ENCODE measurements at regions not wholly inside any gene's neighbourhood (a gene's known extent, or its start where the extent isn't known, plus 50 kb on each side); places are given as distances from the start of the nearest gene placed in this dataset.

DNA sequence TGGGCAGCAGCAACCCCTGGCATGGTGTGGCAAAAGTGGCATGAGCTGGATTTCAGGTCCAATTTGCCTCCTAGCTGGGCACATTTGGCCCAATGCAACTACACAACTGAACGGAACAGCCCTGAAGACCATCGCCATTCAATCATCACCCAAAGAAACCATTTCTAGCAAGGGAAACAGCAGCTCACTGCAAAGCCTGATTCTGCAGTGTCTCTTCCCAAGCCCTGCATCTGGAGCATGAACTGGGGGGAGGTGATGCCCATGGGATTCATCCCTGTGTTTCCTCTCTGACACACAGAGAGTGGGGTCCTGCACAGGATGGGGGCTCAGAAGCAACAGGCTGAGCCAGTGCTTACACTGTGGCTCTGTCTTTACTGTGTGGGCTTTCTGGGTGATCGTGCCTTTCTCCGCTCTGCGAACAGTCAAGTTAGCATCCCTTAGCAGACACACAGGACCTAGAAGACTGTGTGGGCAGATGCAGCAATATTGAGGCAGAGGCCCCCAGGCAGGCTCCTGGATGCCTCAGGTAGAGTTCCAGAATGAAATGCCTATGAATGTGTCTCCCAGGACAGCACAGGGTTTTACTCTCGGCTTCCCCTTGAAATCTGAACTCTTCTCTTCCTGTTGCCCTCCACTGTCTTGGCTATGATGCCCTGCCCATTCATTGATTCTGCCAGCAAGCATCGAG lies 91.1 kb upstream of the ALDH1A3 start:
- intact Hi-C loops (cut with DNase I): no loop called here
- DNase-seq: no peak
- no peak for ATAC-seq (ENCODE audit: poor library complexity)

DNA sequence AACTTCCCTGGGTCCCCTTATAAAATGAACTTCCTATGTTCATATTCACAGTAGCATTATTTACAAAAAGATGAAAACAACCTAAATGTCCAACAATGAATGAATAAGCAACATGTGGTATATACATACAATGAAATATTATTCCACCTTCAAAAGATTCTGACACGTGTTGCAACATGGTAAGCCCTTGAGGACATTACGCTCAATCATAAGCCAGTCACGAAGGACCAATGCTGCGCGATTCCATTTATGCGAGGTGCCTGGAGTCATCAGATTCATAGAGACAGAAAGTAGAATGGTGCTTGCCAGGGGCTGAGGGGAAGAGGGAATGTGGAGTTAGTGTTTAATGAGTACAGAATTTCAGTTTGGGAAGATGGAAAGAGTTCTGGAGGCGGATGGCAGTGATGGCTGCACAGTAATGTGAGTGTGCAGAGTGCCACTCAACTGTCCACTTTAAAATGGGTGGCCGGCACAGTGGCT lies 88.8 kb upstream of the ALDH1A3 start:
- intact Hi-C loops (cut with DNase I): no loop called here
- no peak for ATAC-seq (ENCODE audit: poor library complexity)
- DNase-seq: no peak

DNA sequence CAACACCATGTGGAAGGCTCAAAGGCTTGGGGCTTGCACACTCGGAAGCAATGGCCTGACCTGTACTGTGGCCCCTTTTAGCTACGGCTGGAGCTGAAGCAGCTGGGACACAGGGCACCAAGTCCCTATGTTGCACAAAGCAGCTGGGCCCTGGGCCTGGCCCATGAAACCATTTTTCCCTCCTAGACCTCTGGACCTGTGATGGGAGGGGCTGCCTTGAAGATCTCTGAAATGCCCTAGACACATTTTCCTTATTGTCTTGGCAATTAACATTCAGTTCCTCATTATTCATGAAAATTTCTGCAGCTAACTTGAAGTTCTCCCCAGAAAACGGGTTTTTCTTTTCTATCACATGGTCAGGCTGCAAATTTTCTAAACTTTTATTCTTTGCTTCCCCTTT lies 85.6 kb upstream of the ALDH1A3 start:
- DNase-seq: no peak
- intact Hi-C loops (cut with DNase I): no loop called here
- ATAC-seq (ENCODE audit: poor library complexity): no peak

DNA sequence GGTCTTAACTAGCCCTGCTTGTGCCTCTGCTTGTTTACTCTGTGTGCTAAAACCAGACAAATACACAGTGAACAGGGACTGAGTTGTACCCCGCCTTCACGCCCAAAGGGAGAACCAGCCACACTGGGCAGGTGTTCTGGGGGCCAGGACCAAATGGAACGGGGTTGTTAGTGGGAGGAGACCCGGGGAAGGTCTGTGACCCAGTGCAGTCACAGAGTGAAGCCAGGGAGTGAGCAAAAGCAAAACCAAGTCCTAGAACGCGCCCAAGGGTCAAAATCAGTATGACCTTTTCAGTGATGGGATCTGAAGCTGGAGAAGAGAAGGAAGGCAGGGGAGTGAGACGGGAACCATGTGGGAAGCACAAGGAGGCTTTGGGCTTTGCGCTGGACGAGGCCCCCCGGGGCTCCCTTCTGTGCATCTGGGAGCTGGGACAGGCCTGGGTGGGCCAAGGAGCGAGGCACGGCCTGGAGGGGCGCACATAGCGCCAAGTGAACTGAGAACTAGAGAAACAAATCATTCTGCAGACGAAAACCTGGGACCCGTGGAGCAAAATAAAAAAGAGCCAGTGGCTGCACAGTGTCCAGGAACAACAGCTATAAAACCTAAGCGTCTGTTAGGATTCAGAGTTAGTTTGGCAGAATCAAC lies 78.3 kb upstream of the ALDH1A3 start:
- intact Hi-C loops (cut with DNase I): no loop called here
- no peak for ATAC-seq (ENCODE audit: poor library complexity)
- no peak for DNase-seq

DNA sequence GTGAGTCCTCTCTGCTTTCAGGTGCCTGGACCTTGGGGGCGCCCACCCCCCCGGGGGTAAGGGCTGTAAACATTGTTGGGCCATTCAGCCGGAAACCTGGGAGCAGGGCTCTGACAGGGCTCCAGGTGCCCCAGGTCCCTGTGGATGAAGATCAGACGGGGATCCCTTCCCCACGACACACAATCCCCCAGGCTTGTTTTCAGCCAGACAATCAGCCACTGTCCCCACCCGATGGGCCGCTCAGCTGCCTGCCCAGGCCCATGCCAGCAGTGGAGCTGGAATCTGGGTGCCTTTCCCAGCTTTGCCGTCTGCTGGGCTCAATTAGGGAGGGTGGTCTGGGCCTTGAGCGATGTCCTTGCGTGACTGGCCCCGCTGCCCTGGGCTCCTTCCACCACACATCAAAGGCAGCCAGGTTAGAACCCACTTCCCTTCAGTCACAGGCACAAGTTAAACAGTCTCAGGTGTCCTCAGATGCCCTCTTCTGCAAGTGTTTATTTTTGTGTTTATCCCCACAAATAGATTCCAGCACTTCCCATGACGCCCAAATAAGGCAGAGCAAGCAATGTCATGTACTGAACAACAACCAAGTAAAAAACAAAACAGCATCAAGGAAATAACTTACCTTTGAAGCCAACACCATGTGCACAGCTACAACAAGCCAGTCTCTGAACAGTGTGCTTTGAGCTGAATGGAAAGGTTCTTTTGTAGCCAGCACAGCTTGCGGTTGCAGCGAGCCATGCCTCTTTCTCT lies 77.0 kb upstream of the ALDH1A3 start:
- intact Hi-C loops (cut with DNase I): no loop called here
- no peak for ATAC-seq (ENCODE audit: poor library complexity)
- no peak for DNase-seq

DNA sequence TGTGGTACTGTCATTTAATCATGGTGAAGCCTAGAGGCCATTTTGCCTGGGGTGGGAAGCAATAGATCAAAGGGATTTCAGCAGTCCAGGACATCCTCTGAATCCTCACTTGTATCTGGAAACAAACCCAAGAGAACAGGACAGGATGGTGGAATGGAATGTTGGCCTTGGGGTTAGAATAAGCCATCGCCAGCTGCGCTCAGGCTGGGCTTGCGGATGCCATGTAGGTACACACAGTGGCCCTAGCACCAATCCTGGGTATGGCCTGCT lies 76.5 kb upstream of the ALDH1A3 start:
- DNase-seq (no peak), ATAC-seq (ENCODE audit: poor library complexity) (no peak)
- intact Hi-C loops (cut with DNase I): no loop called here

DNA sequence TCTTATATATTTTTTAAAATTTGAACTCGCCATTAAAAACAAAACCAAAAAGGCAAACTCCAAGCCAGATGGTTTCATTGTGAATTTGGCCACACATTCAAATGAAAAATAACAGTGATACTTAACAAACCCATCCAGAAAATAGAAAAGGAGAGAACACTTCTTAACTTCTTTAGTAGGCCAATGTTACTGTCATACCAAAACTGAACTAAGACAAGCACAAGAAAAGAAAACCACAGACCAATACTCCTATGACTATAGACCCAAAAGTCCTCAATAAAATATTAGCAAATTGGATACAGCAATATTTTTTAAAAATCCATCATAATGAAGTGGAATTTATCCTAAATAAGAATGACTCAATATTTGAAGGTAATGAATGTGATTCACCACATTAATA lies 73.5 kb upstream of the ALDH1A3 start:
- ATAC-seq (ENCODE audit: poor library complexity) (no peak), DNase-seq (no peak)
- intact Hi-C loops (cut with DNase I): no loop called here

DNA sequence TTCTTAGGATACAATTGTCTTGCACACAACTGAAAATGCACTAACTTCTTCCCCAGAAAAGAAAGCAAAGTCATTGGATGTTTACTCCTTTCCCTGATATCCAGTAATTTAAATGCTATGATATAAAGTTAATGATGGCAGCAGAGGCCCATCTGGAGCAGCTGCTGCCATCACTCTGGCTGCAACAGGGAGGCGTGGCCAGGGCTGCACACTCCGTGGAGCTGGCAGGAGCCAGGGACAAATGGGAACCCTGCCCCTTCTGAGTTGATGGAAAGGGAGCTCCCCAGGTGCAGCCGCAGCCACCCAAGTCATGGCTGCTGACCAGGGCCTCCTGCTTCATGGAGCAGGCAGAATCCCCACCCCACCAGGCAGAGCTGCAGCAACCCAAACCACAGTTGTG lies 72.6 kb upstream of the ALDH1A3 start:
- ATAC-seq (ENCODE audit: poor library complexity): no peak
- intact Hi-C loops (cut with DNase I): no loop called here
- DNase-seq: no peak

DNA sequence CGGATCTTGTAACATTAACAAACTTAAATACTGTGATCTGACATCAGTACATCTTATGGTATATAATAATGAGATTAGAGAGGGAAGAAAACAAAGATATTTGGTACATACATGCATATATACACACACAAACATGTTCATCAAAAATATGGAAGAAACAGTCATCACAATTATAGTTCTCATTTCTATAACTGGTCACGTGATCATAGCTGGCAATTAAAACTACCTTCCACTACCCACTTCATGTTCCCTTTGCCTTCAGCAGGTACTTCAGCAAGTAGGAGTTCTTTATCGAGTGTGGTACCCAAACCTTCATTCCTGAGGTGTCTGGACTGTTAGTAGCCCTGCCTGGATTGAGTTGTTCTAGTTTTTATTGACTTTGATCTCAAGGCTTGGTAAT lies 70.9 kb upstream of the ALDH1A3 start:
- ATAC-seq (ENCODE audit: poor library complexity): no peak
- intact Hi-C loops (cut with DNase I): no loop called here
- no peak for DNase-seq

DNA sequence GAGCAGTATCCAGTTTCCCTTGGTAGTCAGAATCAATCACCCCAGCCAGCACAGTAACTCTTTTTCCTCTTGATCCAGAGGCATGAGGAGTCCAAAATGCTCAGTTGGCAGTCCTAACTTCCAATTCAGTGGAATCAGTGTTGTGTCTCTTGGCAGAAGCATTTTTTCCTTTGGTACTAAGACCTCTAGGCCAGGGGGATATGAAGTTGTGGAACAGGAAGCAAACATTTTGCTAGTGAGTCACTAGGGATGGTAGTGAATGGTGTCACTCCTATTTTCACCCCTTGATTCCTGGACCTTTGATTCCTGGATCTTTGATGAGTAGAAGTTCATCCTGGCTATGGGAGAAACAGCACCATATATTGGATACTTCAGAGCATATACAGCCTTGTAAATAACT lies 70.5 kb upstream of the ALDH1A3 start:
- intact Hi-C loops (cut with DNase I): no loop called here

DNA sequence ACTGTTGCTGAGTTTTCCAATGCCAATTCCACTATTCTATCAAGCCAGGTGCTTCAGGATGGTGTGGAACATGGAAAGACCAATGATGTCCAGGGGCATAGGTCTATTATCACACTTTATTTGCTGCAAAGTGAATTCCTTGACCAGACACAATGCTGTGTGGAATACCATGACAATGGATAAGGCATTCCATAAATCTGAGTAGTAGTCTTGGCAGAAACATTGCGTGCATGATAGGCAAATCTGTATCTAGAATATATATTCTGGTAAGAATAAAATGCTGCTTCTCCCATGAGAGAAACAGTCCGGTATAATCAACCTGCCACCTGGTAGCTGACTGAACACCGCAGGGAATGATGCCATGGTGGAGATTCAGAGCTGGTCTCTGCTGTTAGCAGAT lies 70.0 kb upstream of the ALDH1A3 start:
- DNase-seq: no peak
- intact Hi-C loops (cut with DNase I): no loop called here
- ATAC-seq (ENCODE audit: poor library complexity): no peak

More for the DNA sequence above, 70.5 kb upstream of the ALDH1A3 start:
- DNase-seq (no peak), ATAC-seq (ENCODE audit: poor library complexity) (no peak)

DNA sequence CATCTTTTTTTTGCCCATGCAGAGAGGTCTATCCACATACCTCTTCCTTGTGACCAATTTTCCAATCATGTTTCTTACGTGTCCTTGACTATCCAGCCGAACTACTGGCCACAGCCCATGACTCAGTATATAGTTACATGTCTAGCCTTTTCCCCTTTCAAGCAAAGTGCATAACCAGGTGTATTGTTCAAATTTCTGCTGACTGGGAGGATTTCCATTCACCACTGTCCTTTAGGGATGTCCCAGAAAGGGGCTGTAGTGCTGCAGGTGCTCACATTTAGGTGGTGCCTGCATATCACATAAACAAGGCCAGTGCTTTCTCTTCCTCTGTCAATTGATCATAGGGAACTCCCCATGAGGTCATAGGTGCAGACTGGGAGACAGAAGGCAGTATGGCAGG lies 69.4 kb upstream of the ALDH1A3 start:
- DNase-seq (no peak), ATAC-seq (ENCODE audit: poor library complexity) (no peak)
- intact Hi-C loops (cut with DNase I): no loop called here

DNA sequence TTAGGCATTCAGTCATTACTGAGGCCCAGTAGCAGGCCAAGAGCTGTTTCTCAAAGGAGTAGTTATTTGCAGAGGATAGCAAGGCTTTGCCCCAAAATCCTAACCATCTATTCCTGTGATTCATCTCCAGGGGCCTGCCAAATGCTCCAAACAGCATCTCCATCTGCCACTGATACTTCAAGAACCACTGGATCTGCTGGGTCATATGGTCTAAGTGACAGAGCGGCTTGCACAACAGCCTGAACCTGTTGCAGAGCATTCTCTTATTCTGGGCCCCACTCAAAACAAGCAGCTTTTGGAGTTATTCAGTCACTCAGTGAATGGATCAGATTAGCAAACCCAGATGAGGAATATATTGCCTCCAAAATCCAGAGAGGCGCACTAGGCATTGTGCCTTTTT lies 68.8 kb upstream of the ALDH1A3 start:
- ATAC-seq (ENCODE audit: poor library complexity) (no peak), DNase-seq (no peak)
- intact Hi-C loops (cut with DNase I): no loop called here

DNA sequence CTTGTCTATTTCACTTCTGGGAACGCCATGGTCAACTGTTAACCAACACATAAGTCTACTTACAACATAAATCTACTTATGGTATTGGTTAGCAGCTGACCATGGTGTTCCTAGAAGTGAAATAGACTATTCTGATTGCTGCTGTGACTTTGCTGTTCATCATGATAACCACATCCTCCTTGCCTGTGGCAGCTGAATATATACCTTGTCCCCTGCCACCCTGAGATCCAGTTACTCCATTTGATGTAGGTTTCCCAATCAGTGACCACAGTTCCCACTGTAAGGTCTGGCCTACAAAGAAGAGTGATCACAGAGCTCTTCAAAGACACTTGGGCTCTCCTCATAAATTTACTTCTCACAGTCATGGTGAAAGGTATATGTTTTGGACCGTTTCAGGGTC lies 66.8 kb upstream of the ALDH1A3 start:
- DNase-seq (no peak), ATAC-seq (ENCODE audit: poor library complexity) (no peak)
- intact Hi-C loops (cut with DNase I): no loop called here

DNA sequence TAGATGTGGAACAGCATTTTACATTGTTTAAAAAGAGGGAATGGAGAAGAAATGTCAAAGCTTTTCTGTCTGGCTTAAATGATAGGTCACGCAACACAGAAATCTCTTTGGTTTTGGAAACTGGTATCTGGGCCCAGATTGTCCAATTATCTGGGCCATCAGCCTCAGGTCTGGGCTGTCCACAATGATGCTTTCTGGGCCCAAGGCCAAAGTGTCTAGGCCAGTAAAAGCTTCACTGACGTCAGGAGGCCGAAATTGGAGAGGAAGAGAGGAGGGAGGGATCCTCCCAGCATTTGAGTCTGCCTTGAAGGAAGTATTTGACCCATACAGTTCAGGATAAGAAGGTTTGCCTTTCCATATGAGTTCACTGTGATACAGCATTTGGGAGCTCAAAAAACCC lies 60.7 kb upstream of the ALDH1A3 start:
- intact Hi-C loops (cut with DNase I): no loop called here
- ATAC-seq (ENCODE audit: poor library complexity): no peak
- no peak for DNase-seq

DNA sequence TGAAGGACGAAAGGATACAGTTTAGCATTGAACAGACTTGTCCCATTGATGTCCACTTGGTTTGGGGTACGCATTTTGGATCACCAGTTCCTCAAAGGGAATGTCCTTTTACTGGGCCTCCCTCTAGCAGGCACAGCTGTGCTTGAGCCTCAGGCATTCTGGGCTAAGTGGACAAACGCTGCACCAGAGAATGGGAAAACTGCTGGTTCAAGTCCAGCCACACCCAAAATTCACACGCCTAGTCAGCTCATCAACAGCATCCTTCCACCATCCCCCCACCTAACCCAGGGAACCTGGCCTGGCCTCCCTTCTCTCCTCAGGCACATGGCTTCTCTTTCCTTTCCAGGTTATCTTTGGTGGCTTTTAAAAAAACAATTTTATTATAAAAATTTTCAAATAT lies 59.1 kb upstream of the ALDH1A3 start:
- intact Hi-C loops (cut with DNase I): no loop called here
- DNase-seq: no peak
- no peak for ATAC-seq (ENCODE audit: poor library complexity)

DNA sequence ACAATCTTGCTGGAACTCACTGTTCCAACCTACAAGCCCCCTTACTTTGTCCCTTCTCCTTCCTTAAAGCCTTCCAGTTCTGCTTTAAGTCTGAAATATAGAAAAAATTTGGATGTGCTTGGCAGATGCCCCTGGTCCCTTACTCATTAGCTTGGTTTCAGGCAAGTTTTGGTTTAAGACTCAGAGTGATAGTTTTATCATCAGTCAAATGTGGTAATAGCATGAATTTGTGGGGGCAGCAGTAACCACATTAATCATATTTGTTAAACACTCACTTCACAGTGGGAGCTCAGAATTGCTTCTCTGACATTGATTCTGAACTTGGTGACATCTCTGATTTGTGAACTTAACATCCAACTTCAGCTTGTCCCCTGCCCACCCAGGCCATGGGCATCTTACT lies 58.3 kb upstream of the ALDH1A3 start:
- DNase-seq (no peak), ATAC-seq (ENCODE audit: poor library complexity) (no peak)
- intact Hi-C loops (cut with DNase I): no loop called here

DNA sequence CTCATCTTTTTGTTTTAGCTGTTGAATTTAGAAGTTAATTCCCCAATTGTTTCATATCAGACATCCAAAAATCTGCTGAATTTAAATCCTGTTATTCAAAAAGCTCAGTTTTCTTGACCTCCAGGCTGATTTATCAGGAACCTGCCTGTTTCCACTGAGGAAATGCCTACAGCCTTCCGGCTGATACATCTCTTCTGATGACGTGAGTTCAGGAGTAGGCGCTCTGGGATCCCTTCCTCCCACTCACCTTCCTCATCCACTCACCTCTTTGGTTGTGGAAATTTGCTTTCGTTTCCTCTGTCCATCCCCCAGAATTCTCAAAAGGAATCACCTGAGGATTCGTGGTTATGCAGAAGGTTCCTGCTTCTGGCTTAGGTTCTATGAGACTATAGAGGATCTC lies 55.4 kb upstream of the ALDH1A3 start:
- ATAC-seq (ENCODE audit: poor library complexity) (no peak), DNase-seq (no peak)
- intact Hi-C loops (cut with DNase I): no loop called here

DNA sequence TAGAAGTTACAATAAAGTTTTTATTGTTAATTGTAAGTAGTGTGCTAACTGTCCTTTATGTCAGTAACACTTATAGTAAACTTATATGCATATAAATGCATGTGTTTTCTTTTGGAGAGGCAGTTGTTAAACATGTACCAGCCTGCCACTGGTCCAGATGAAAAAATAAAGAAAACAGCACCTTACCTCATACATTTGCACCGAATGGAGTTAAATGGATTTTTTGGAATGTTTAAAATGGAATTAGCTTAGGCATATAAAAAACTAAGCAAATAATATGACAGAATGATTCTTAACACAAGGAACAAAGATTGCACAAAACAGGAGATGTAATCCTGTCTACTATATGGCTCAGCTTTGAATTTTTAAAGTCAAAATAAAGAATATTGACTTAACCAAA lies 50.2 kb upstream of the ALDH1A3 start:
- no peak for ATAC-seq (ENCODE audit: poor library complexity)
- no peak for DNase-seq
- intact Hi-C loops (cut with DNase I): no loop called here
